ENCODE measurements at regions not wholly inside any gene's neighbourhood (a gene's known extent, or its start where the extent isn't known, plus 50 kb on each side); places are given as distances from the start of the nearest gene placed in this dataset.

- Histone ChIP-seq H3K27me3 (no peaks in the 10 kb centered on the region), H3K9me3 (no peaks in the 10 kb centered on the region)
- TF ChIP-seq CTCF (IDR thresholded peaks at IDR 0.05) (no peak), POLR2A (IDR thresholded peaks at IDR 0.05) (no peak)
These were observed 212.7 kb downstream of the KCNE4 start for GRCh38 chr2:223264541-223265193.

GRCh38 chr2:223267160-223267951 lies 215.4 kb downstream of the KCNE4 start:
- H3K36me3 ChIP-seq: no peaks in the 10 kb centered on the region

More at GRCh38 chr2:223264541-223265193, 212.7 kb downstream of the KCNE4 start:
- no peak overlapping the region for H3K27ac ChIP-seq
- no peaks in the 10 kb centered on the region for H3K4me1 ChIP-seq
- H3K4me3 ChIP-seq: no peak overlapping the region
- H3K36me3 ChIP-seq: no peaks in the 10 kb centered on the region
- no peak for DNase-seq

GRCh38 chr2:223269386-223269785 lies 217.4 kb downstream of the KCNE4 start:
- no peak for DNase-seq
- H3K27ac ChIP-seq: no peak overlapping the region
- no peaks in the 10 kb centered on the region for H3K36me3 ChIP-seq
- no peaks in the 10 kb centered on the region for H3K4me1 ChIP-seq
- H3K4me3 ChIP-seq: no peak overlapping the region
- no peaks in the 10 kb centered on the region for H3K27me3 ChIP-seq
- TF ChIP-seq CTCF (IDR thresholded peaks at IDR 0.05) (no peak), POLR2A (IDR thresholded peaks at IDR 0.05) (no peak)
- no peaks in the 10 kb centered on the region for H3K9me3 ChIP-seq

More at GRCh38 chr2:223267160-223267951, 215.4 kb downstream of the KCNE4 start:
- H3K4me3 ChIP-seq: no peak overlapping the region
- no peaks in the 10 kb centered on the region for H3K4me1 ChIP-seq
- no peak overlapping the region for H3K27ac ChIP-seq
- H3K27me3 ChIP-seq: no peaks in the 10 kb centered on the region
- H3K9me3 ChIP-seq: no peaks in the 10 kb centered on the region
- TF ChIP-seq CTCF (IDR thresholded peaks at IDR 0.05) (no peak), POLR2A (IDR thresholded peaks at IDR 0.05) (no peak)
- no peak for DNase-seq

GRCh38 chr2:223270548-223270947 lies 218.6 kb downstream of the KCNE4 start:
- Histone ChIP-seq H3K4me1 (no peaks in the 10 kb centered on the region), H3K27me3 (no peaks in the 10 kb centered on the region), H3K27ac (no peak overlapping the region), H3K36me3 (no peaks in the 10 kb centered on the region), H3K4me3 (no peak overlapping the region), H3K9me3 (no peaks in the 10 kb centered on the region)
- TF ChIP-seq POLR2A (IDR thresholded peaks at IDR 0.05) (no peak), CTCF (IDR thresholded peaks at IDR 0.05) (no peak)
- DNase-seq: no peak

- TF ChIP-seq POLR2A (IDR thresholded peaks at IDR 0.05): no peak
- no peak for TF ChIP-seq CTCF (IDR thresholded peaks at IDR 0.05)
- Histone ChIP-seq H3K36me3 (no peaks in the 10 kb centered on the region), H3K9me3 (no peaks in the 10 kb centered on the region), H3K27me3 (no peaks in the 10 kb centered on the region), H3K27ac (no peak overlapping the region), H3K4me1 (no peaks in the 10 kb centered on the region), H3K4me3 (no peak overlapping the region)
- no peak for DNase-seq
These were observed 222.0 kb downstream of the KCNE4 start for GRCh38 chr2:223273995-223274394.
